Activated CD8-positive, alpha-beta memory T cell treated with anti-CD3 and anti-CD28 coated beads for 4 hours (primary cell): ENCODE measurements at regions not wholly inside any gene's neighbourhood (a gene's known extent, or its start where the extent isn't known, plus 50 kb on each side); places are given as distances from the start of the nearest gene placed in this dataset.
"Not testable (repeated sequence)": the region's sequence is repeated elsewhere in the genome, so short reads cannot be mapped to it uniquely, and the experiment has no call there.

ENCODE experiments used
- DNase-seq, 2 donors: peaks; one replicate each; pipeline ENCODE4 v3.0.0-alpha.2; 2020; ENCODE audit warnings: low read depth in 2 of 2

GRCh38 chr2:205865056-205865455 is 182.8 kb downstream of the NRP2 start:
- DNase-seq = no peak

- DNase-seq = no peak
These were observed 182.2 kb downstream of the NRP2 start for GRCh38 chr2:205864491-205864890.

GRCh38 chr2:205862761-205863160 is 180.5 kb downstream of the NRP2 start:
- not testable (repeated sequence) for DNase-seq

GRCh38 chr2:205860885-205861284 is 178.6 kb downstream of the NRP2 start:
- DNase-seq = no peak

DNA sequence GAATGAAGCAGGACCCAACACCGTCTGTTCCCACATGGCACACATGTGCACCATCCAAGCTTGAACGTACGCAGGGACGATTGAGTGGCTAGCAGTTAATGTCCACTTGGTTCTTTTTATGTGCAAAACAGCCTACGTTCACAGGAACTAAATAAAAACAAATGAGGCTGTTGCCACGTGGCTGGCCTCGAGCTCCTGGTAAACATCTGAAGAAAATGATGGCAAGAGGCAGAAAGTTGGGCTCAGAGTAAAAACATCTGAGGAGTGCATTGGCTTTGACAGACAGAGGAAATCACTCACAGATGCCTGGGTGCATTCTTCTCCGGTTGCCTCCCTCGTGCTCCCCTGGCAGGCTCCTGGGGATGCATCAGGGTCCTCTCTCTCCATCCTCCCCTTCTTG is 177.9 kb downstream of the NRP2 start:
- no peak for DNase-seq

DNA sequence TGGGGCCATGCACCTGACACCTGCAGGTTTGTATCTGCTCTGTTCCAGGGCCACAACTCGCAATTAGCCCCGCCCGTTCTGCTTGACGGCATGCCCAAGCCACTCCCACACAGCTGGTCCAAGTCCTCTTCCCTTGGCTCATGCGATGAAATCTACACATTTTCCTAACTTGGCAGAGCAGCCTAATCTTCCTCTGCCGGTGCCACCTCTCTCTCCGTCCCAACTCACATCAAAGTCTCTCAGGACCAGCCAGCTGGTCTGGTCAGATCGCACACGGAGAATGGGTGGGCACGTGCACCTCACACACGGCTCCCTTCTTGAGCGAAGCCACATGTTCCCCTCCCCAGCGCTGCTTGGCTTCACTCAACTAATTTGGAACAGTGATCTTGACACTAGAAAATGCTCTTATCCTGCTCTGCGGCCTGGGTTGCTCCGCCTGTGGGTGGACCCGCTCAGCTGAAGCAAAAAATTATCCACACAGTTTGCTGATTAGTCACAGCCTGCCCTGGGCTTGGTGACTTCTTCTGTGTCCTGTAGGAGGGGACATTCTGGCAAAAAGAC is 176.7 kb downstream of the NRP2 start:
- DNase-seq = no peak

DNA sequence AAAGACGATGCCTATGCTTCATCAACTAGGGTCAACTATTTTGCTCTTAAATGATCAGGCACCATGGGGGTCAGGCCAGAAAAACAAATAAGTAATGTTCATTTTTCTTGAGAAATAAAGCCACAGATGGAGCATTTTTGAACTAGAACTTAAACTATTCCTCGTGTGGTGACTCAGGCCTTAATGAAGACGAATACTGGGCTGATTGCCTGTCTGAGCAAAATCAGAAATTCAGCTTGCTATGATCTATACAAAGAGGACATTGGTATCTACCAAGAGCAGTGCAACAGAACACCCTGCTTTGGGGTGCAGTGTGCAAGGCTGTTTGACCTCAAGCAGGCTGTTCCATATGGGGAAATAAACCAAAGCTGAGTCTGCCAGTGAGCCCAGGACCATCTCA is 176.0 kb downstream of the NRP2 start:
- no peak for DNase-seq

DNA sequence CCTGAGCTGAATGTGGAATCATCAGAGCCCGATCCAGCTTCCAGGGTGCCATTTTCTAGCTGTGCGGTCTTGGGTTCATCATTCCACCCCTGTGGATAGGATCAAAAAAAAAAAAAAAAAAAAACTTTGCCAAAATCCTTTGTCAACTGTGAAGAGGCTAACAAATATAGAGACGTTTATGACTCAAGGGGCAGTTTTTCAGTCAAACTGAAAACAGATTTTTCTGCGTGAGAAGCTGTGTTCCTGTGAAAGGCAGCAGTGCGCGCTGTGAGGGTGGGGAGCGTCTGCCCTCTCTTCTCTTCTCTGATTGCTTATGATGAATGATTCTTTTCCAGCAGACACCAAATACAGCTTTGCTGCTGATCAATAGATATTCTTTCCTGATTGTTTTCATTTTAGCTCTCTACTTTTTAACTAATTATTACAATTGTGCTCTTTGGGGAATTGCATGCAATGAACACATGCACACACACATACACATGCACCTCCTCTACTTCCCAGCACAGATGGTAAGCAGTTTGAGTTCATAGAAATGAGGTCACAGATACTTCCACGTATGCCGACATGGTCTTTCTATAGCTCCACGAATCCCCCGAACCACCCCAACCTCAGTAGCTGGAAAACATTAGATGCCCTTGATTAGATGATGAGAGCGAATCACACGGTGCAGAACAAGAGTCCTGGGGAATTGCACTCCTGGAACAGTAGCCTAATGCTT is 175.4 kb downstream of the NRP2 start:
- no peak for DNase-seq

DNA sequence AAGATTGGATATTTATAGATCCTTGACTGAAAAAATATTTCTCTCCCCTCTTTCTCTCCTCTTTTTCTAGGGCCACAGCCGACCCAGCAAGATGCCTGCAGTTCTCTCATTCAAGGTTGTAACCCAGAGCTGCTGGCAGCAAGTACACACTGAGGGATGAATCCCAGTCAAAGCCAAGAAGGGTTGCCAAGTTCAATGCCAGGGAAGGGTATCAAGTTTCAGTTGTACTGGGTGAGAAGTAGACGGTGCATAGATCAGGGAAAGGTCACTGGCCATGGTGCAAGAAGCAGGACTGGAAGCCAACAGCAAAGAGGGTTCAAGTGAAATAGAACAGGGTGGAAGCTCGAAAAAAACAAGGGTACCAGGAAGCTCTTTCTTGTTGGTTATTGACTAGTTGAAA is 170.2 kb downstream of the NRP2 start:
- DNase-seq = no peak

- DNase-seq = no peak
These were observed 168.3 kb downstream of the NRP2 start for GRCh38 chr2:205850611-205851010.

DNA sequence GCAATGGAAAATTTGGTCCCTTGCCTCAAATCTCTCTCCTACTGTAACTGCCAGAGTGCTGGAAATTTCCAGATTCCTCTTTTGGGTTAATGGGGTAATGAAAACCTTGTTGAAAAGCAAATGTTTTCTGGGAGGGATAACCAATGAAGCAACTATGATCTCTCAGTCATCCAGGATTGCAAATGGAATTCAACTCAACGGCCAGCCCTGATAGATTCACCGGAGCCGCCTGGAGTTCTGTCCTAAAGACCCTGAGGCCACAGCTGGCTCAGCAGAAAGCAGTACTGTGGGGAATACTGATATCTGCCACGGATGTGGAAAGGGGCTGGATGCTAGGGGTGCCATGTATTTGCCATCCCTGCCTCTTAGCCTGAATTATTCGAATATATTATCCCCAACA is 167.8 kb downstream of the NRP2 start:
- no peak for DNase-seq

- no peak for DNase-seq
These were observed 166.8 kb downstream of the NRP2 start for GRCh38 chr2:205849136-205849535.

DNA sequence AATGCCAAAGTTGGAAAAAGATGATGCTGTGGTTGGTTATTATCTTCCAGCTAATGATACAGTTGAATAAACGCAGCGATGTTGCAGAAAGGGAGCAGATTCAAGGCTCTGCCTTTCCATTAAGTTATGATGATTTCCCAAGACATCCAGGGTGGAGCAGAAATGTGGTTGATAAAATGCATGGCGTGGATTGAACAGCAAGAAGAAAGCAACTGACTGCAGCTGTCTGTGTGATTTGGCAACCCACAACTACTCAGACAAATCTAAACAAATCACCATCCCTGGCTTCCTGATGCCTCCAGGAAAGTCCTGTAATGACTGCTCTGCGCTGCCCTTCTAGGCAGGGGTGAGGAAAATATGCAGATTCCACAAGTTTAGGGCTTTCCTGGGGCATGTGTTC is 166.3 kb downstream of the NRP2 start:
- no peak for DNase-seq
